ENCODE measurements at regions not wholly inside any gene's neighbourhood (a gene's known extent, or its start where the extent isn't known, plus 50 kb on each side); places are given as distances from the start of the nearest gene placed in this dataset.

GRCh38 chr2:199144546-199144945, 313.2 kb downstream of the SATB2 start:
- Histone ChIP-seq H3K27me3 (ENCODE audit: insufficient read depth, low read depth, severe bottlenecking) (no peaks in the 10 kb centered on the region), H3K4me3 (ENCODE audit: low read depth, low read length) (no peak overlapping the region), H3K9me3 (ENCODE audit: severe bottlenecking) (peaks cover 3% of the 10 kb centered on the region), H3K36me3 (no peaks in the 10 kb centered on the region), H3K27ac (no peak overlapping the region)
- TF ChIP-seq CTCF (IDR thresholded peaks at IDR 0.05; ENCODE audit: low read depth, low read length), result no peak
- DNase-seq, result no peak

GRCh38 chr2:199144036-199144435, 313.7 kb downstream of the SATB2 start:
- peaks cover 3% of the 10 kb centered on the region for H3K9me3 ChIP-seq (ENCODE audit: severe bottlenecking)
- DNase-seq, result no peak
- H3K27me3 ChIP-seq (ENCODE audit: insufficient read depth, low read depth, severe bottlenecking), result no peaks in the 10 kb centered on the region
- TF ChIP-seq CTCF (IDR thresholded peaks at IDR 0.05; ENCODE audit: low read depth, low read length), result no peak
- H3K27ac ChIP-seq, result no peak overlapping the region
- no peaks in the 10 kb centered on the region for H3K36me3 ChIP-seq
- H3K4me3 ChIP-seq (ENCODE audit: low read depth, low read length), result no peak overlapping the region

GRCh38 chr2:199136681-199137080, 321.1 kb downstream of the SATB2 start:
- no peak for TF ChIP-seq CTCF (IDR thresholded peaks at IDR 0.05; ENCODE audit: low read depth, low read length)
- no peak for DNase-seq
- no peak overlapping the region for H3K4me3 ChIP-seq (ENCODE audit: low read depth, low read length)
- peaks cover 3% of the 10 kb centered on the region for H3K9me3 ChIP-seq (ENCODE audit: severe bottlenecking)
- no peaks in the 10 kb centered on the region for H3K27me3 ChIP-seq (ENCODE audit: insufficient read depth, low read depth, severe bottlenecking)
- no peaks in the 10 kb centered on the region for H3K36me3 ChIP-seq
- H3K27ac ChIP-seq, result no peak overlapping the region

GRCh38 chr2:199136242-199136641, 321.5 kb downstream of the SATB2 start:
- H3K27me3 ChIP-seq (ENCODE audit: insufficient read depth, low read depth, severe bottlenecking), result no peaks in the 10 kb centered on the region
- H3K9me3 ChIP-seq (ENCODE audit: severe bottlenecking), result peaks cover under 1% of the 10 kb centered on the region
- no peak for TF ChIP-seq CTCF (IDR thresholded peaks at IDR 0.05; ENCODE audit: low read depth, low read length)
- no peak overlapping the region for H3K4me3 ChIP-seq (ENCODE audit: low read depth, low read length)
- no peaks in the 10 kb centered on the region for H3K36me3 ChIP-seq
- DNase-seq, result no peak
- H3K27ac ChIP-seq, result no peak overlapping the region

GRCh38 chr2:199131876-199132275, 325.9 kb downstream of the SATB2 start:
- Histone ChIP-seq H3K9me3 (ENCODE audit: severe bottlenecking) (no peaks in the 10 kb centered on the region), H3K36me3 (no peaks in the 10 kb centered on the region), H3K27me3 (ENCODE audit: insufficient read depth, low read depth, severe bottlenecking) (no peaks in the 10 kb centered on the region), H3K27ac (no peak overlapping the region), H3K4me3 (ENCODE audit: low read depth, low read length) (no peak overlapping the region)
- DNase-seq, result no peak
- no peak for TF ChIP-seq CTCF (IDR thresholded peaks at IDR 0.05; ENCODE audit: low read depth, low read length)

- TF ChIP-seq CTCF (IDR thresholded peaks at IDR 0.05; ENCODE audit: low read depth, low read length), result no peak
- no peaks in the 10 kb centered on the region for H3K9me3 ChIP-seq (ENCODE audit: severe bottlenecking)
- no peak overlapping the region for H3K4me3 ChIP-seq (ENCODE audit: low read depth, low read length)
- no peak overlapping the region for H3K27ac ChIP-seq
- H3K36me3 ChIP-seq, result no peaks in the 10 kb centered on the region
- no peaks in the 10 kb centered on the region for H3K27me3 ChIP-seq (ENCODE audit: insufficient read depth, low read depth, severe bottlenecking)
- DNase-seq, result peak; percentile 8
These were observed 326.5 kb downstream of the SATB2 start for GRCh38 chr2:199131136-199131655.
